HT-29 (cell line): ENCODE measurements at regions not wholly inside any gene's neighbourhood (a gene's known extent, or its start where the extent isn't known, plus 50 kb on each side); places are given as distances from the start of the nearest gene placed in this dataset.
"Not testable (repeated sequence)": the region's sequence is repeated elsewhere in the genome, so short reads cannot be mapped to it uniquely, and the experiment has no call there.

Source experiments
- DNase-seq: peaks from one replicate; pipeline ENCODE4 v3.0.0-alpha.2; 2015; ENCODE audit warnings: low spot score

DNA sequence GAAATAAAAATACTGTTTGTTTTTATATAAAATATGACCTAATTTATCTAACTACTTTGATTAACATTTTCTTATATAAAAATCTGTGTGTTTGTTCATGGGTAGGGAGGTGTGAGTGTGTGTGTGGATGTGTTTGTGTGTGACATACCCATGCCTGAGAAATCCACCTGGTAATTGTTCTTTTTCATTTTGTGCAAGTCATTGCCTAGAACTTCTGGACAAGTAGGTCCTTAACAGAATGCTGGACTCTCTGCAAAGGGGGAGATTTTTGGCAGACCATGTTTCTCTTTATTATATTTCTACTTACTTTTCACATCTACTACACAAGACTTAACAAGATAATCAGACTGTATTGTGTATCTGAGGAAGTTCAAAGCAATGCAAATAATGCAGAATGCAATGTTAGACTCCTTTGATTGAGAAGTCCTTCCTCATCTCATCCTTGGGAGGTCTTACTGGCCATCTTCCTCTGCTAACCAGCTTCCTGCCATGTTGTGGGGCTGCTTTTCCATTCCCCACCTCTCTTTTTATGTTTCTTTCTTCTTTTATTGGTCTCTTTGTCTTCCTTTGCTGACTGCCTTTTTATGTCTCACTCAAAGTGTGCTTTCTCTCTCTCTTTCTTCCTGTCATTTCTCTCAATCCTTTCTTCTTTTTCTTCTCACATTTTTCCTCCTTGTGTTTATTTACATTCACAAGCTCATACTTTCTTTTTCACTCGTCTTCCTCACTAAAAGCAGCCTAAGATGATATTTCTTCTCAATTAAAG lies 1017.0 kb upstream of the CNTN5 start:
- DNase-seq, result no peak

DNA sequence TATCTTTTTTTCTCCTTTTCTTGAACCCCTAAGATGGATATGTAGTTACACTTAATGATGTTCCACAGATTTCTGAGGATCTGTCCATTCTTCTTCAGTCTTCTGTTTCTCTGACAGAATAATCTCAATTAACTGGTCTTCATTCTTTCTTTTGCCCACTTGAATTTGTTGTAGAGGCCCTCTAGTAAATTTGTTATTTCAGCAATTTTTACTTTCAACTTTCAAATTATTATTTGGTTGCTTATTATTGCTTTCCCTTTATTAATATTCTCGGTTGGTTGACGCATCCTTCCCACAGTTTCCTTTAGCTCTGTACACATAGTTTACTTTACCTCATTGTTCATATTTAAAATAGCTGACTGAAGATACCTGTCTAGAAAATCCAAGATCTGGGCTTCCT lies 1013.7 kb upstream of the CNTN5 start:
- no peak for DNase-seq

GRCh38 chr11:98027652-98028051 lies 993.1 kb upstream of the CNTN5 start:
- no peak for DNase-seq

GRCh38 chr11:98029832-98030231 lies 990.9 kb upstream of the CNTN5 start:
- no peak for DNase-seq

GRCh38 chr11:98036810-98037209 lies 983.9 kb upstream of the CNTN5 start:
- DNase-seq, result no peak

DNA sequence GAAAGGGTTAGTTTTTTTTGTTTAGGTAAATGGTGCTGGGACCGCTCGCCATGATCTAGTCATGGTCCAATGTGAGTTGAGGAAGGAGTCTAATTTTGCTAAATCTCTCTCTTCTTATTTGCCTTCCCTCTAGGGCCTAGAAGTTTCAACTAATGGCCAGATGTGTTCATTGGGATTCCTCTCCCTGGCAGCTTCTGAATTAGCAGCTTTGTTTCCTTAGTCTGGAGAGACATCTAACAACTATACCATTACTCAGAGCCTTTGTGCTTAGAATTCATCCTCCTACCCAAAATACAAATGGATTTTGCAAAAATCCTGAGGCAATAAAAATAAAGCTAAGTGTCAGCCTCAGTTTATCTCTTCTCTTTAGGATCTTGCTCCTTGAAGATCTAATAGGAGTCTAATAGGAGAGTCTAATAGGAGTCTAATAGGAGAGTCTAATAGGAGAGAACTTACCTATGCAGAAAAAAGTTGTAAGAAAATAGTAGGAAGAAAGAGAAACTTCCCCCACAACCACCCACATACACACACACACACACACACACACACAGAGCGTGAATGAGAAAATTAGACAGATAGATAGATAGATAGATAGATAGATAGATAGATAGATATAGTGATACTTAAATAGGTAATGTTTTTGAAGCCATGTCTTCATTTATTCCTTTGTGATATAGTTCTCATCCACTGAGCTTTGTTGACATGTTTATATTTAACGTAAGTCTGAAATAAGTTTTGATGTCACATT lies 980.5 kb upstream of the CNTN5 start:
- DNase-seq, result no peak

DNA sequence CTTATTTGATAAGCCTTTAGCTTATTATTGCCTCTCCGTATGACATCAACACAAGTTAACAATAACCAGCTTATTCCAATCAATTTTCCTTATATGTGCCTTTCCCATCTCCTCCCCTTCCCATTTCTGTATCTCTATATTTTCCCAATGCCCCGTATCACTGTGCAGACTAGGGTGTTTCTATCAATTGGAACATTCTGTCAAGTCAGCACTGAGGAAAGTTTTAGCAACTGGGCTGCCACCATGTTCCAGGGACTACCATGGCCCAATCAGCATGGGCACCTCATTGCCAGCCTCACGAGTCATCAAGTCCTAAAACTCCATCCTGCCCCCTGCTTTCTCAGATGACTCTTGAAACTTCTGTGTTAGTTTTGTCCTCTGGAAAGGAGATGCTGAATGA lies 973.1 kb upstream of the CNTN5 start:
- DNase-seq, result no peak

DNA sequence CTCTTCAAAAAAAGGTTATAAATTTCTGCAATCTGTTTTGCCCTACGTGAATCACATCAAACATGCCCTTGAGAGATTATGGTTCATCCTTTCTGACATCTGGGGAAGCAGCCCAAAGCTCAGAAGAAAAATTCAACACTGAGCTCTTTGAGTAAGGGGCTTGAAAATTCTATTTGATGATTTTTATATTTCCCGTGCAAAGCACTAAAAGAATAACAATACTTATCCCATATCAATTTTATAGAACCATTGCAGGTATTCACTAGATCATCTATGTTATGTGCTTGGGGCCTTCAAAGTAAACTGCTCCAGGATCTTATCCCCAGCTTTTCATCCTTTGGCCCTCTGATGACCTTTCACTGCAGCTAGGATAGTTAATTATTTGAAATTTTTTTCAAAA lies 966.9 kb upstream of the CNTN5 start:
- no peak for DNase-seq

- no peak for DNase-seq
Measured at GRCh38 chr11:98056945-98057344, 963.8 kb upstream of the CNTN5 start.

- no peak for DNase-seq
Measured at GRCh38 chr11:98059488-98059887, 961.3 kb upstream of the CNTN5 start.

DNA sequence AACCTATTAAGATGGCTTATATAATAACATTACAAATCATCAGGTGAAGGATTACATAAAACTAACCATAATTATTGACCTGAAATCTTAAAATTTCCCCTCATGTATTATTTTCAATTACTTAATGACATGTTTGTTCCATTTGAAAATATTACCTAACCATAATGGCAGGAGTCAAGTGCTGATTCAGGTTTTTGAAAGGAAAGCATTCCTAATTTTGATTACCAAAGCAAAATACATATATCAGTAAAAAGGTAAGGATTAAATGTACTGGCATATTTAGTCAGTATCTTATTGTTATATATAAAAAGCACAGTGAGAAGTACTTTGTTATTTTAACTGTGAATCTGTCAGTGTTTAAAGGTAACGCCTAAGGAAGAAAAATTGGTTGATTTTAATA lies 960.0 kb upstream of the CNTN5 start:
- no peak for DNase-seq

DNA sequence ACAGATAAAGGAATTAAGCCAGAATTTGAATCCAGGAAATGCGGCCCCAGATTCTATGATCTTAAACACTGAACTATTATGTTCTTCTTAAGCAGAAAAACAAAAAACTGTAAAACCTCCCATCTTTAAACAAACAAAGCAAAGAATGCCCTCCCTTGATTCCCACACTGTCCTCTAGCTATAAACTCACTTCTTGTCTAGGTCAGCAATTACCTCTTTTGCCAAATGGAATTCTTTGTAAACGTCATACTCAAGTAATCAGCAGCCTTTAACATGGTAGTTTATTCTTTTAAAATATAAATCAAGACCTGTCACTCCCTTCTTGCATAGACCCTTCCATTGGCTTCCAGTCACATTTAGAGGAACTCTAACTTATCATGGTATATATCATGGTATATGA lies 958.9 kb upstream of the CNTN5 start:
- DNase-seq, result no peak

GRCh38 chr11:98062714-98063113 lies 958.0 kb upstream of the CNTN5 start:
- no peak for DNase-seq

- DNase-seq, result no peak
Measured at GRCh38 chr11:98068251-98068650, 952.5 kb upstream of the CNTN5 start.

DNA sequence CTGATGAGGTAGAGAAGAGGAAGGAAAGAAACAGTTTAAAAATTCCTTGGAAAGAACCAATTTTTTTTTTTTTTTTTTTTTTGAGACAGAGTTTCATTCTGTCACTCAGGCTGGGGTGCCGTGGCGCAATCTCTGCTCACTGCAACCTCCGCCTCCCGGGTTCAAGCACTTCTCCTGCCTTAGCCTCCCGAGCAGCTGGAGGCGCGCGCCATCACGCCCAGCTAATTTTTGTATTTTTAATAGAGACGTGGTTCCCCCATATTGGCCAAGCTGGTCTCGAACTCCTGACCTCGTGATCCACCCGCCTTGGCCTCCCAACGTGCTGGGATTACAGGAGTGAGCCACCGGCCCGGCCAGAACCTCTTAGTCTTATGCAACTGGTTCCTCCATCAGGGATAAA lies 951.6 kb upstream of the CNTN5 start:
- DNase-seq, result not testable (repeated sequence)

DNA sequence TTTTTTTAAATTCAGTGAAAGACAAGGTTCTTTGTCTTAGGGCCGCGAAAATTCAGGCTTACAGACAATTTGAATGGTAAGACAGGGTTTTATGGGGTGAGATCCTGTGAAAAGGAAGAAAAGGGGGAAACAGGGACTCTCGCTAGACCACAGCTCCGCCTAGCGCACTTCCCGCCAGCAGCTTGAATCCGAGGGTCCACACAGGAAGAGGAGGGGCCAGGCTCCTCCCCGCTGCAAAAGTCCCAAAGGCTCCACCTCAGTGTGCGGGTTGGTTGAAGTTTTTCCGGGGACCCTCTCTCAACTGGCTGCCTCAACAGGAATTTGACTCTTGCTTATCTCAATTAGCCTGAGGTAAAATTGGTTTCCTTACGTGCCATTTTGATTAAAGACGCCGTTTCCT lies 950.9 kb upstream of the CNTN5 start:
- no peak for DNase-seq

GRCh38 chr11:98090861-98091505 lies 929.8 kb upstream of the CNTN5 start:
- no peak for DNase-seq

DNA sequence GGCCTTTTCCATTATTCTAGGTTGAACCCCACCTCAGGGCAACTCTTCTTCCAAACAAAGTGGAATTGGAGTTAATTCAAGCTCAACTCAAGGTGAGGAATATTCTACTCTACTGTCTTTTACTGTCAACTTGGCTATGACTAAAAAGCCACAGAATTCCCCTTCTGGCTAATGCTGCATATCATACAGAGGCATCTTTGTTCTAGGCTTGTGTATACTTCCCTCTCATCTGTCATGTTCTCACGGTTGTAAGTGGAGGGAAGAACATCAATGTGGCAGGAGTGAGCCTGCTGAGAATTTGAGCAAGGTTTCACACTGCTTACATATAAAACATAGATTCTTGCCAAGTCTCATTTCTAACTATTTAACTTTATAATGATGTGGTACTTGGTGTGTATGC lies 921.4 kb upstream of the CNTN5 start:
- DNase-seq, result no peak

DNA sequence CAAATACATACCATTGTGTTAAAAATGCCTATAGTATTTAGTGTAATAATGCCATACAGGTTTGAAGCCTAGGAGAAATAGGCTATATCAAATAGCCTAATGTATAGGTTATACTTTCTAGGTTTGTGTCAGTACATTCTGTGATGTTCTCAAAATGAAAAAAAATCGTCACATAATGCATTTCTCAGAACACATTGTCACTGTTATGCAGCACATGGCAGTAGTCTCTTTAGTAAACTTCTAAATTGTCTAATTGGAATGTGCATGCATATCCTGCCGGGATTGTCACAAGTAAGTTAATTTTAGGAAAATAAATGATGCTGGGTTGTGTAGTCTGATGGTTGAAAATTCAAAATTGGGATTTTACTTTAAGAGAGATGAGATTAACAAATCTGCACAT lies 920.1 kb upstream of the CNTN5 start:
- no peak for DNase-seq

DNA sequence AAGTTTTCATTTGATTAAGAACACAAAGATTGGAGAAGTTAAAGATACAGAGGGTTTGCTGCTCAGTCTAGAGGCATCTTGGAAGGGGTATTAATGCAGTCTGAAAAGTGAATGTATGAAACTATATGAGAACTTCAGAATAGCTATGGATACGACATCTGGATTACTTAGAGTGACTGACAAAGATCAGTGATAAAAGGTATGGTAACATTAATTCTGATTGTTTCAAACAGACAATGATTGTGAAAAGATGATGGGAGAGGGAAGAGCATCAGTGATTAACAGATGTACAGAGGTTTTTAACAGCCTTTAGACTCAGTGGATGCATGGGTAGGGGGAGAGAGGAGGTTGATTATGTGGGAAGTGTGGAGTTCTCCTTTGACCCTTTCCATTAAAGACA lies 919.4 kb upstream of the CNTN5 start:
- no peak for DNase-seq

DNA sequence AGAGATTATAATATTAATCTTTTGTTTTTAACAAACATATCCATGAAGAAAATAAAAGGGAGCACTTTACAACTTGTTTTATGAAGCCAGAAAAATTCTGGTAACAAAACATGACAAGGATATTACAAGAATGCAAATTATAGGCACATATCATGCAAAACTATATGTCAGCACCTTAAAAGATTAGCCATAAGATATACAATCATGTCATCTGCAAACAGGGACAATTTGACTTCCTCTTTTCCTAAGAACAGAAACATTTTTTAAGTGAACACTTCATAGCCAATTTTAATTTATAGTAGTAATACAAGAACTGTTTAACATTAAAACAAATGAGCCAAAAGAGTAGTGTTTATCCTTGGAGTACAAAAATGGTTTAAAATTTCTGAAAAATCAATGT lies 916.5 kb upstream of the CNTN5 start:
- DNase-seq, result no peak

GRCh38 chr11:98107736-98108135 lies 913.0 kb upstream of the CNTN5 start:
- DNase-seq, result no peak

DNA sequence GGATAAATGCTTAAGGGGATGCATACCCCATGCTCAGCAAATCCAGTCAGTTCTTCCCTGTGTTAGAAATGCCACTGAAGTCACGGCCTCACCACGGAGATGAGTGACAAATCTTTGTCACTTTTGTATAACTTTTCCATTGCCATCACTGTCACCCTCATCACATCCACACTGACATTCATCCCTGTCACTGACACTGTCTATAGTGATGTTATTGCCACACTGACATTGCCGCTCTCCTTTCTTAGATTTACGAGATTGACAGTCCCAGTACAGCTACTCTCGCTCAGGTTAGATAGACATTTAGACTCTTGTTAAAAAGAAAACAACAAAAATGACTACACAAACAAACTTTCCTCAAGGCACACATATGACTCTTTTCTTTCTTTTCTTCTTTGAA lies 910.7 kb upstream of the CNTN5 start:
- no peak for DNase-seq
